Heart right ventricle (tissue), 16 donors: ENCODE measurements at regions not wholly inside any gene's neighbourhood (a gene's known extent, or its start where the extent isn't known, plus 50 kb on each side); places are given as distances from the start of the nearest gene placed in this dataset.
"Not testable (repeated sequence)": the region's sequence is repeated elsewhere in the genome, so short reads cannot be mapped to it uniquely, and the experiment has no call there.

Source experiments
- ATAC-seq, 8 donors: fragments of 200-7000 bp; cut with Tn5 transposase; one replicate each; pipeline ENCODE4 v1.9.1; 2020; ENCODE audit warnings: mild to moderate bottlenecking in 8 of 8, moderate library complexity in 8 of 8, moderate number of reproducible peaks in 1 of 8
- DNase-seq, 2 donors: peaks; one replicate each; pipeline ENCODE4 v3.0.0-alpha.2; 2020
- H3K27ac ChIP-seq, 10 donors: fragments of 200-600 bp; sonication (generic) in 2 of 10; one replicate each; pipeline versions ENCODE4 v1.5.0 to v1.8.0; 2020 to 2022; ENCODE audit warnings: mild to moderate bottlenecking in 3 of 10
- H3K27me3 ChIP-seq, 7 donors: fragments of 200-600 bp; one replicate each; pipeline ENCODE4 v1.8.0; 2021 to 2022; ENCODE audit warnings: mild to moderate bottlenecking in 2 of 7
- H3K36me3 ChIP-seq, 9 donors: fragments of 200-600 bp; sonication (generic) in 1 of 9; one replicate each; pipeline versions ENCODE4 v1.5.0 to v1.8.0; 2020 to 2022; ENCODE audit warnings: mild to moderate bottlenecking in 2 of 9
- H3K4me1 ChIP-seq, 9 donors: fragments of 200-600 bp; sonication (generic) in 1 of 9; one replicate each; pipeline versions ENCODE4 v1.5.0 to v1.8.0; 2020 to 2022; ENCODE audit warnings: mild to moderate bottlenecking in 4 of 9
- H3K4me3 ChIP-seq, 10 donors: fragments of 200-600 bp; sonication (generic) in 2 of 10; one replicate each; pipeline versions ENCODE4 v1.5.0 to v1.8.0; 2020 to 2022; ENCODE audit warnings: mild to moderate bottlenecking in 7 of 10, moderate library complexity in 2 of 10
- H3K9me3 ChIP-seq, 11 donors: fragments of 200-600 bp in 10 of 11; sonication (generic) in 2 of 11; one replicate each; pipeline versions ENCODE4 v1.5.0 to v1.8.0; 2013 to 2022; ENCODE audit warnings: mild to moderate bottlenecking in 2 of 11, control low read depth in 1 of 11, moderate library complexity in 1 of 11
- CTCF ChIP-seq, 9 donors: fragments of 200-600 bp; sonication (generic) in 2 of 9; IDR thresholded peaks; one replicate each; pipeline versions ENCODE4 v1.5.0 to v1.8.0; 2021 to 2022; ENCODE audit warnings: antibody characterized with exemption in 9 of 9, mild to moderate bottlenecking in 5 of 9, moderate library complexity in 1 of 9
- WGBS, 2 donors: extraction: QIAGEN DNeasy Blood & Tissue Kit; methylation state at CpG; one replicate each; pipeline ENCODE4 v1.1.7; 2013; ENCODE audit warnings: inconsistent platforms in 1 of 2; 5-methylcytosine and 5-hydroxymethylcytosine counted together
- intact Hi-C, 10 donors: fragments of 100-400 bp; cut with DNase I; formaldehyde crosslinking; loops; one replicate each; pipeline versions ENCODE4 v1.11.1 to v1.14.2; 2022
- donor health status: Arrhythmogenic right ventricular cardiomyopathy.
- donor health status: ischemic (EF 13 %, LVEDD 7.1; RV severe dilation, severe dysfunction).
- donor health status: healthy with polysubstance abuse.
- donor health status: DM: no; HTN: yes; CAD: no.
- donor health status: DM: no; HTN: no; CAD: no.
- donor health status: ischemic (EF 25% LVEDD 6.9; RV normal size, moderate dysfunction).
- donor health status: ischemic (EF 25% LVEDD 5.7; RV mildly dilated, moderate dysfunction).
- donor health status: healthy.
- donor health status: DM: yes; HTN: yes; CAD: no.
- donor health status: Ischemic cardiomyopathy.
- donor health status: ischemic (EF 35%, LVEDD 5.7; RV mildly dilated, moderate dysfunction).
- donor health status: nonischemic (EF 11% LVEDD 7.7; RV severe dilation, severe dysfunction).
- donor health status: DM: yes; HTN: yes; CAD: no.
- donor health status: PGD.
- donor health status: ischemic (EF 29% LVEDD 5.4; RV normal size, mild dysfunction).
- donor health status: nonischemic (EF 23%, LVEDD 6.1; RV moderate dilation, normal function).

- no peaks in the 10 kb centered on the region for H3K36me3 ChIP-seq
- peaks cover 0 to 31% (median 5%) of the 10 kb centered on the region in 11 donors for H3K9me3 ChIP-seq
- no peak for TF ChIP-seq CTCF (IDR thresholded peaks at IDR 0.05)
- H3K4me3 ChIP-seq: no peak overlapping the region
- H3K4me1 ChIP-seq: peaks cover 0 to 7% (median 0%) of the 10 kb centered on the region in 9 donors
- DNase-seq (no peak), ATAC-seq (no peak)
- intact Hi-C loops: no loop called here
- WGBS, 2 donors: 89 to 94% methylated on average over 12 of the region's 12 CpGs
- peaks cover 0 to 8% (median 0%) of the 10 kb centered on the region in 7 donors for H3K27me3 ChIP-seq
- no peak overlapping the region for H3K27ac ChIP-seq
Observed at GRCh38 chr12:111245701-111246476, 123.0 kb downstream of the PHETA1 start.

- Histone ChIP-seq H3K9me3 (peaks cover 0 to 31% (median 5%) of the 10 kb centered on the region in 11 donors), H3K27me3 (peaks cover 0 to 3% (median 0%) of the 10 kb centered on the region in 7 donors), H3K36me3 (no peaks in the 10 kb centered on the region), H3K4me1 (peaks cover 0 to 7% (median 0%) of the 10 kb centered on the region in 9 donors), H3K27ac (no peak overlapping the region), H3K4me3 (no peak overlapping the region)
- intact Hi-C loops: no loop called here
- ATAC-seq: no peak
- no peak for DNase-seq
- no peak for TF ChIP-seq CTCF (IDR thresholded peaks at IDR 0.05)
Observed at GRCh38 chr12:111244673-111245072, 124.2 kb downstream of the PHETA1 start.

- H3K27ac ChIP-seq, H3K27me3 ChIP-seq, DNase-seq, ATAC-seq, intact Hi-C loops, H3K4me3 ChIP-seq, H3K4me1 ChIP-seq, H3K36me3 ChIP-seq: not testable (repeated sequence)
- H3K9me3 ChIP-seq: peaks cover 0 to 31% (median 5%) of the 10 kb centered on the region in 11 donors
- WGBS, 2 donors: 90 to 95% methylated on average over 1 of the region's 1 CpG
Observed at GRCh38 chr12:111242817-111243216, 126.1 kb downstream of the PHETA1 start.

- intact Hi-C loops: no loop called here
Observed at GRCh38 chr12:111242184-111242583, 126.7 kb downstream of the PHETA1 start.

More at GRCh38 chr12:111242184-111242583, 126.7 kb downstream of the PHETA1 start:
- Histone ChIP-seq H3K27me3 (peaks cover 0 to 3% (median 0%) of the 10 kb centered on the region in 7 donors), H3K36me3 (no peaks in the 10 kb centered on the region), H3K4me3 (no peak overlapping the region), H3K27ac (no peak overlapping the region), H3K4me1 (peaks cover 0 to 5% (median 0%) of the 10 kb centered on the region in 9 donors), H3K9me3 (peaks cover 0 to 31% (median 5%) of the 10 kb centered on the region in 11 donors)
- no peak for DNase-seq
- 69 to 73% methylated on average over 7 of the region's 7 CpGs for WGBS, 2 donors
- ATAC-seq: no peak
- TF ChIP-seq CTCF (IDR thresholded peaks at IDR 0.05): no peak
